HL-60 (cell line): ENCODE measurements at regions not wholly inside any gene's neighbourhood (a gene's known extent, or its start where the extent isn't known, plus 50 kb on each side); places are given as distances from the start of the nearest gene placed in this dataset.

Experiments used
- DNase-seq, 2 experiments: peaks; one replicate each; pipeline ENCODE4 v3.0.0-alpha.2; 2010 to 2020; ENCODE audit warnings: low read depth in 1 of 2, low spot score in 1 of 2
- H3K27ac ChIP-seq: fragments of 250-450 bp; sonication (Bioruptor Pico); replicated peaks from 2 replicates; pipeline ENCODE4 v1.5.1; 2020; ENCODE audit warnings: mild to moderate bottlenecking, moderate library complexity
- H3K27me3 ChIP-seq: fragments of 250-450 bp; sonication (Bioruptor Pico); 2 replicates; pipeline ENCODE4 v1.5.1; 2021; ENCODE audit warnings: mild to moderate bottlenecking, moderate library complexity; ENCODE audit not compliant: insufficient read depth, poor library complexity, severe bottlenecking
- H3K4me3 ChIP-seq: replicated peaks from 2 replicates; pipeline ENCODE4 v1.5.1; 2011; ENCODE audit warnings: mild to moderate bottlenecking, control low read depth, low read length; ENCODE audit not compliant: insufficient read depth
- CTCF ChIP-seq: IDR thresholded peaks from one replicate; pipeline ENCODE4 v1.5.1; 2011; ENCODE audit warnings: low read length, control low read depth, inconsistent platforms; ENCODE audit not compliant: insufficient read depth
- GABPA ChIP-seq: IDR thresholded peaks from 2 replicates; pipeline ENCODE4 v1.6.1; 2012; ENCODE audit warnings: low read depth
- POLR2AphosphoS5 ChIP-seq: IDR thresholded peaks from 2 replicates; pipeline ENCODE4 v1.6.1; 2012; ENCODE audit warnings: low read depth
- REST ChIP-seq: IDR thresholded peaks from 2 replicates; pipeline ENCODE4 v1.6.1; 2012; ENCODE audit warnings: low read depth; ENCODE audit not compliant: insufficient replicate concordance
- SPI1 ChIP-seq: IDR thresholded peaks from 2 replicates; pipeline ENCODE4 v1.6.1; 2012; ENCODE audit warnings: low read depth, mild to moderate bottlenecking, borderline replicate concordance

GRCh38 chr5:114948363-114948762 lies 221.3 kb downstream of the TRIM36 start:
- no peak overlapping the region for H3K27ac ChIP-seq
- no peak overlapping the region for H3K4me3 ChIP-seq
- no peaks in the 10 kb centered on the region for H3K27me3 ChIP-seq
- TF ChIP-seq CTCF = no peak
- no peak for TF ChIP-seq GABPA
- TF ChIP-seq REST = no peak
- no peak for TF ChIP-seq POLR2AphosphoS5
- TF ChIP-seq SPI1 = no peak
- no peak for DNase-seq

- TF ChIP-seq REST (no peak), GABPA (no peak)
- Histone ChIP-seq H3K27me3 (no peaks in the 10 kb centered on the region), H3K27ac (no peak overlapping the region), H3K4me3 (no peak overlapping the region)
- DNase-seq = no peak
Measured at GRCh38 chr5:114940709-114941108, 229.0 kb downstream of the TRIM36 start.

GRCh38 chr5:114935490-114935889 lies 234.2 kb downstream of the TRIM36 start:
- H3K27ac ChIP-seq = no peak overlapping the region
- DNase-seq = no peak
- H3K4me3 ChIP-seq = no peak overlapping the region
- no peaks in the 10 kb centered on the region for H3K27me3 ChIP-seq
- TF ChIP-seq POLR2AphosphoS5 (no peak), CTCF (no peak), GABPA (no peak), REST (no peak), SPI1 (no peak)
